Thyroid gland (tissue), 4 donors: ENCODE measurements at regions not wholly inside any gene's neighbourhood (a gene's known extent, or its start where the extent isn't known, plus 50 kb on each side); places are given as distances from the start of the nearest gene placed in this dataset.
"Not testable (repeated sequence)": the region's sequence is repeated elsewhere in the genome, so short reads cannot be mapped to it uniquely, and the experiment has no call there.

Source experiments
- DNase-seq, 2 donors: peaks; one replicate each; pipeline ENCODE4 v3.0.0-alpha.2; 2019
- H3K27ac ChIP-seq, 3 donors: fragments of 200-600 bp; sonication (generic); 1 replicate in 2 of 3; 2 replicates in 1 of 3; pipeline ENCODE4 v1.5.1; 2016 to 2019; ENCODE audit warnings: mild to moderate bottlenecking in 1 of 3, moderate library complexity in 1 of 3
- H3K27me3 ChIP-seq: fragments of 200-600 bp; sonication (generic); one replicate; pipeline ENCODE4 v1.5.1; 2019
- H3K36me3 ChIP-seq, 2 donors: fragments of 200-600 bp; sonication (generic); one replicate each; pipeline ENCODE4 v1.5.1; 2016 to 2019
- H3K4me1 ChIP-seq, 2 donors: fragments of 200-600 bp; sonication (generic); one replicate each; pipeline ENCODE4 v1.5.1; 2017 to 2019
- H3K4me3 ChIP-seq, 3 donors: fragments of 200-600 bp; sonication (generic); replicated peaks in 1 of 3; 1 replicate in 2 of 3; 2 replicates in 1 of 3; pipeline ENCODE4 v1.5.1; 2016; ENCODE audit warnings: mild to moderate bottlenecking in 1 of 3
- H3K9me3 ChIP-seq: fragments of 200-600 bp; sonication (generic); one replicate; pipeline ENCODE4 v1.5.1; 2017
- CTCF ChIP-seq, 6 experiments: fragments of 200-600 bp in 3 of 6; fragments of 450-650 bp in 3 of 6; sonication (generic) in 3 of 6; IDR thresholded peaks; one replicate each; pipeline ENCODE4 v1.5.1; 2016 to 2019; ENCODE audit warnings: antibody characterized with exemption in 6 of 6, mild to moderate bottlenecking in 2 of 6, inconsistent platforms in 1 of 6, moderate library complexity in 1 of 6
- POLR2A ChIP-seq, 2 donors: fragments of 450-650 bp; IDR thresholded peaks; one replicate each; pipeline ENCODE4 v1.6.1; 2017; ENCODE audit warnings: antibody characterized with exemption in 2 of 2, mild to moderate bottlenecking in 2 of 2, moderate library complexity in 1 of 2
- WGBS, 2 donors: methylation state at CpG; one replicate each; pipeline ENCODE4 v1.1.5; 2017; 5-methylcytosine and 5-hydroxymethylcytosine counted together
- intact Hi-C: fragments of 100-400 bp; cut with DNase I; formaldehyde crosslinking; loops from one replicate; pipeline ENCODE4 v1.15.1; 2023

GRCh38 chr11:45378516-45378915 is 92.4 kb upstream of the SYT13 start:
- intact Hi-C loops = loop anchor here (10.0 kb wide), 2 partner anchors 276 to 396 kb away; no protein-coding TSS in a partner anchor
- no peak for DNase-seq
- WGBS, 2 donors = 98 to 100% methylated on average over 5 of the region's 6 CpGs
- Histone ChIP-seq H3K27me3 (no peaks in the 10 kb centered on the region), H3K4me3 (no peak overlapping the region), H3K27ac (no peak overlapping the region), H3K9me3 (no peaks in the 10 kb centered on the region), H3K36me3 (no peaks in the 10 kb centered on the region), H3K4me1 (no peaks in the 10 kb centered on the region)
- no peak for TF ChIP-seq POLR2A (IDR thresholded peaks at IDR 0.05)
- TF ChIP-seq CTCF (IDR thresholded peaks at IDR 0.05) = no peak

- no peaks in the 10 kb centered on the region for H3K36me3 ChIP-seq
- TF ChIP-seq POLR2A (IDR thresholded peaks at IDR 0.05) = no peak
- TF ChIP-seq CTCF (IDR thresholded peaks at IDR 0.05) = no peak
- no peaks in the 10 kb centered on the region for H3K27me3 ChIP-seq
- no peaks in the 10 kb centered on the region for H3K9me3 ChIP-seq
- no peak for DNase-seq
- 61 to 65% methylated on average over 5 of the region's 5 CpGs for WGBS, 2 donors
- H3K27ac ChIP-seq = no peak overlapping the region
- H3K4me1 ChIP-seq = peaks cover 0 to 7% of the 10 kb centered on the region in 2 donors
- no peak overlapping the region for H3K4me3 ChIP-seq
- intact Hi-C loops = loop anchor here (10.0 kb wide), 2 partner anchors 280 to 400 kb away; no protein-coding TSS in a partner anchor
Observed at GRCh38 chr11:45374653-45375059, 88.5 kb upstream of the SYT13 start.

- TF ChIP-seq CTCF (IDR thresholded peaks at IDR 0.05) (no peak), POLR2A (IDR thresholded peaks at IDR 0.05) (no peak)
- Histone ChIP-seq H3K27me3 (no peaks in the 10 kb centered on the region), H3K27ac (no peak overlapping the region), H3K9me3 (no peaks in the 10 kb centered on the region), H3K4me1 (peaks cover 0 to 7% of the 10 kb centered on the region in 2 donors), H3K36me3 (no peaks in the 10 kb centered on the region), H3K4me3 (no peak overlapping the region)
- intact Hi-C loops = loop anchor here (10.0 kb wide), 2 partner anchors 281 to 401 kb away; no protein-coding TSS in a partner anchor
- WGBS, 2 donors = 62 to 75% methylated on average over 2 of the region's 2 CpGs
- DNase-seq = no peak
Observed at GRCh38 chr11:45374130-45374529, 88.0 kb upstream of the SYT13 start.

GRCh38 chr11:45373506-45374035 is 87.4 kb upstream of the SYT13 start:
- intact Hi-C loops = loop anchor here (10.0 kb wide), 2 partner anchors 281 to 401 kb away; no protein-coding TSS in a partner anchor
- no peak for DNase-seq
- Histone ChIP-seq H3K4me3 (no peak overlapping the region), H3K4me1 (peaks cover 0 to 7% of the 10 kb centered on the region in 2 donors), H3K27me3 (no peaks in the 10 kb centered on the region), H3K36me3 (no peaks in the 10 kb centered on the region), H3K9me3 (no peaks in the 10 kb centered on the region), H3K27ac (no peak overlapping the region)
- no peak for TF ChIP-seq POLR2A (IDR thresholded peaks at IDR 0.05)
- TF ChIP-seq CTCF (IDR thresholded peaks at IDR 0.05) = no peak
- 93% methylated on average over 7 of the region's 7 CpGs for WGBS, 2 donors

DNA sequence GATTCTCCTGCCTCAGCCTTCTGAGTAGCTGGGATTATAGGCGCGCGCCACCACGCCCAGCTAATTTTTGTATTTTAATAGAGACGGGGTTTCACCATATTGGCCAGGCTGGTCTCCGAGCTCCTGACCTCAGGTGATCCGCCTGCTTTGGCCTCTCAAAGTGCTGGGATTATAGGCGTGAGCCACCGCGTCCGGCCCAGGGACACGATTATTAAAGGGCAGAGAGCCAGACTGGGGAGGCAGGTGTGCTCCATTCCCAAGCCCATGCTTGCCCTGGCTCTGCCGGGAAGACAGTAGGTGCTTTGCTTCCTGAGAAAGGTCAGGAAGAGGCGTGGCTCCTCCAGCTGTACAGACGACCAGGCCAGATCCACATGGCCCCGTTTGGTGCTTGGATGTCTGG is 86.3 kb upstream of the SYT13 start:
- H3K9me3 ChIP-seq, H3K4me1 ChIP-seq, H3K27me3 ChIP-seq, H3K36me3 ChIP-seq, DNase-seq, H3K4me3 ChIP-seq, H3K27ac ChIP-seq: not testable (repeated sequence)
- intact Hi-C loops = loop anchor here (10.0 kb wide), 2 partner anchors 282 to 402 kb away; no protein-coding TSS in a partner anchor
- WGBS, 2 donors = 88 to 90% methylated on average over 16 of the region's 16 CpGs
